ENCODE measurements at regions not wholly inside any gene's neighbourhood (a gene's known extent, or its start where the extent isn't known, plus 50 kb on each side); places are given as distances from the start of the nearest gene placed in this dataset.

- Mint-ChIP-seq H3K36me3 (ENCODE audit: low read depth) (no peaks in the 10 kb centered on the region), H3K4me1 (peaks cover 58% of the 10 kb centered on the region), H3K4me3 (no peak overlapping the region), H3K27me3 (ENCODE audit: low read depth, poor library complexity) (peaks cover 5% of the 10 kb centered on the region), H3K27ac (peak overlapping the region; percentile 77), H3K9me3 (no peaks in the 10 kb centered on the region)
- TF ChIP-seq CTCF (IDR thresholded peaks at IDR 0.05) = no peak
- DNase-seq = no peak
These were observed 158.2 kb downstream of the CAND1 start for GRCh38 chr12:67427336-67427735.

GRCh38 chr12:67428431-67428830 is 159.3 kb downstream of the CAND1 start:
- DNase-seq = no peak
- no peak overlapping the region for H3K27ac Mint-ChIP-seq
- TF ChIP-seq CTCF (IDR thresholded peaks at IDR 0.05) = no peak
- H3K9me3 Mint-ChIP-seq = no peaks in the 10 kb centered on the region
- H3K4me3 Mint-ChIP-seq = no peak overlapping the region
- peaks cover 55% of the 10 kb centered on the region for H3K4me1 Mint-ChIP-seq
- no peaks in the 10 kb centered on the region for H3K36me3 Mint-ChIP-seq (ENCODE audit: low read depth)
- peaks cover 3% of the 10 kb centered on the region for H3K27me3 Mint-ChIP-seq (ENCODE audit: low read depth, poor library complexity)

GRCh38 chr12:67430708-67431335 is 161.7 kb downstream of the CAND1 start:
- Mint-ChIP-seq H3K9me3 (no peaks in the 10 kb centered on the region), H3K36me3 (ENCODE audit: low read depth) (no peaks in the 10 kb centered on the region), H3K4me1 (peaks cover 55% of the 10 kb centered on the region), H3K27me3 (ENCODE audit: low read depth, poor library complexity) (peaks cover 2% of the 10 kb centered on the region), H3K4me3 (no peak overlapping the region), H3K27ac (no peak overlapping the region)
- no peak for TF ChIP-seq CTCF (IDR thresholded peaks at IDR 0.05)
- DNase-seq = no peak

GRCh38 chr12:67431411-67432020 is 162.4 kb downstream of the CAND1 start:
- Mint-ChIP-seq H3K27me3 (ENCODE audit: low read depth, poor library complexity) (no peaks in the 10 kb centered on the region), H3K27ac (no peak overlapping the region), H3K4me1 (peaks cover 50% of the 10 kb centered on the region), H3K9me3 (no peaks in the 10 kb centered on the region), H3K36me3 (ENCODE audit: low read depth) (no peaks in the 10 kb centered on the region), H3K4me3 (no peak overlapping the region)
- TF ChIP-seq CTCF (IDR thresholded peaks at IDR 0.05) = no peak
- no peak for DNase-seq

- peaks cover 3% of the 10 kb centered on the region for H3K9me3 Mint-ChIP-seq
- no peaks in the 10 kb centered on the region for H3K27me3 Mint-ChIP-seq (ENCODE audit: low read depth, poor library complexity)
- peaks cover 34% of the 10 kb centered on the region for H3K4me1 Mint-ChIP-seq
- TF ChIP-seq CTCF (IDR thresholded peaks at IDR 0.05) = no peak
- H3K36me3 Mint-ChIP-seq (ENCODE audit: low read depth) = no peaks in the 10 kb centered on the region
- H3K4me3 Mint-ChIP-seq = no peak overlapping the region
- DNase-seq = no peak
- H3K27ac Mint-ChIP-seq = no peak overlapping the region
These were observed 164.4 kb downstream of the CAND1 start for GRCh38 chr12:67433385-67434175.

Data from nephron progenitor cell (in vitro differentiated cells).